Endothelial cell of umbilical vein (primary cell): ENCODE measurements at regions not wholly inside any gene's neighbourhood (a gene's known extent, or its start where the extent isn't known, plus 50 kb on each side); places are given as distances from the start of the nearest gene placed in this dataset.

Experiments
- EZH2 ChIP-seq: IDR thresholded peaks from 2 replicates; pipeline ENCODE4 v1.6.1; 2012; ENCODE audit warnings: borderline replicate concordance, low read depth, mild to moderate bottlenecking, moderate library complexity, low read length, inconsistent platforms; ENCODE audit not compliant: severe bottlenecking
- FOS ChIP-seq: IDR thresholded peaks from 2 replicates; pipeline ENCODE4 v1.6.1; 2011; ENCODE audit warnings: mild to moderate bottlenecking, low read length, moderate library complexity, borderline replicate concordance; ENCODE audit not compliant: insufficient read depth
- GATA2 ChIP-seq: IDR thresholded peaks from 2 replicates; pipeline ENCODE4 v1.7.0; 2011; ENCODE audit warnings: low read depth, mild to moderate bottlenecking, moderate library complexity, mixed read lengths, low read length; ENCODE audit not compliant: insufficient read length, insufficient read depth
- MAX ChIP-seq: IDR thresholded peaks from 2 replicates; pipeline ENCODE4 v1.6.1; 2011; ENCODE audit not compliant: insufficient read depth, insufficient read length
- MYC ChIP-seq: IDR thresholded peaks from one replicate; pipeline ENCODE4 v1.6.1; 2011; ENCODE audit warnings: mild to moderate bottlenecking, low read depth, low read length
- POLR2A ChIP-seq: IDR thresholded peaks from 2 replicates; pipeline ENCODE4 v1.6.1; 2012; ENCODE audit warnings: low read depth, mild to moderate bottlenecking, control low read depth, low read length
- POLR2AphosphoS5 ChIP-seq: IDR thresholded peaks from 2 replicates; pipeline ENCODE4 v1.6.1; 2012; ENCODE audit warnings: low read depth, mild to moderate bottlenecking, control low read depth, low read length, moderate library complexity; ENCODE audit not compliant: insufficient read depth
- TF ChIP-seq, protein P1 (sequence below), 2 donors: IDR thresholded peaks; 1 replicate in 1 of 2; 2 replicates in 1 of 2; pipeline ENCODE4 v1.5.1; 2011; ENCODE audit warnings: low read length in 2 of 2, mild to moderate bottlenecking in 2 of 2, moderate library complexity in 2 of 2, control low read depth in 1 of 2, inconsistent platforms in 1 of 2, low read depth in 1 of 2; ENCODE audit not compliant: insufficient read depth in 1 of 2; ENCODE audit errors: extremely low read depth in 1 of 2

- TF ChIP-seq MAX (no peak), POLR2A (no peak), FOS (no peak), POLR2AphosphoS5 (no peak), EZH2 (no peak), MYC (no peak), GATA2 (no peak)
- TF ChIP-seq, protein P1, sequence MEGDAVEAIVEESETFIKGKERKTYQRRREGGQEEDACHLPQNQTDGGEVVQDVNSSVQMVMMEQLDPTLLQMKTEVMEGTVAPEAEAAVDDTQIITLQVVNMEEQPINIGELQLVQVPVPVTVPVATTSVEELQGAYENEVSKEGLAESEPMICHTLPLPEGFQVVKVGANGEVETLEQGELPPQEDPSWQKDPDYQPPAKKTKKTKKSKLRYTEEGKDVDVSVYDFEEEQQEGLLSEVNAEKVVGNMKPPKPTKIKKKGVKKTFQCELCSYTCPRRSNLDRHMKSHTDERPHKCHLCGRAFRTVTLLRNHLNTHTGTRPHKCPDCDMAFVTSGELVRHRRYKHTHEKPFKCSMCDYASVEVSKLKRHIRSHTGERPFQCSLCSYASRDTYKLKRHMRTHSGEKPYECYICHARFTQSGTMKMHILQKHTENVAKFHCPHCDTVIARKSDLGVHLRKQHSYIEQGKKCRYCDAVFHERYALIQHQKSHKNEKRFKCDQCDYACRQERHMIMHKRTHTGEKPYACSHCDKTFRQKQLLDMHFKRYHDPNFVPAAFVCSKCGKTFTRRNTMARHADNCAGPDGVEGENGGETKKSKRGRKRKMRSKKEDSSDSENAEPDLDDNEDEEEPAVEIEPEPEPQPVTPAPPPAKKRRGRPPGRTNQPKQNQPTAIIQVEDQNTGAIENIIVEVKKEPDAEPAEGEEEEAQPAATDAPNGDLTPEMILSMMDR (IDR thresholded peaks at IDR 0.05; ENCODE audit: extremely low read depth in 1 of 2, insufficient read depth in 1 of 2, low read depth in 1 of 2, low read length in 2 of 2) = no peak
These were observed 1326.3 kb upstream of the CADM2 start for GRCh38 chr3:83632526-83632925.
